ENCODE measurements at regions not wholly inside any gene's neighbourhood (a gene's known extent, or its start where the extent isn't known, plus 50 kb on each side); places are given as distances from the start of the nearest gene placed in this dataset.

- no peak for TF ChIP-seq CTCF (IDR thresholded peaks at IDR 0.05)
- no peak for TF ChIP-seq EZH2 (IDR thresholded peaks at IDR 0.05; ENCODE audit: borderline replicate concordance, insufficient read depth, low read depth, low read length, poor library complexity, severe bottlenecking)
Observed at GRCh38 chr3:153001210-153002078, 160.6 kb upstream of the RAP2B start.
